Epithelial cell of prostate (primary cell): ENCODE measurements at regions not wholly inside any gene's neighbourhood (a gene's known extent, or its start where the extent isn't known, plus 50 kb on each side); places are given as distances from the start of the nearest gene placed in this dataset.
"Not testable (repeated sequence)": the region's sequence is repeated elsewhere in the genome, so short reads cannot be mapped to it uniquely, and the experiment has no call there.

Experiments
- DNase-seq: peaks from one replicate; pipeline ENCODE4 v3.0.0-alpha.2; 2011; ENCODE audit warnings: low read depth, low spot score
- H3K27ac ChIP-seq: fragments of 450-650 bp; 2 replicates; pipeline ENCODE4 v1.5.1; 2017; ENCODE audit warnings: mild to moderate bottlenecking

- H3K27ac ChIP-seq, result no peak overlapping the region
- no peak for DNase-seq
Measured at GRCh38 chr4:183812567-183812966, 92.5 kb upstream of the STOX2 start.

- DNase-seq, result no peak
- H3K27ac ChIP-seq, result no peak overlapping the region
Measured at GRCh38 chr4:183814461-183814860, 90.6 kb upstream of the STOX2 start.

GRCh38 chr4:183816077-183816476 is 89.0 kb upstream of the STOX2 start:
- H3K27ac ChIP-seq, result no peak overlapping the region
- no peak for DNase-seq

GRCh38 chr4:183816882-183817509 is 88.1 kb upstream of the STOX2 start:
- no peak overlapping the region for H3K27ac ChIP-seq
- no peak for DNase-seq

GRCh38 chr4:183818591-183818990 is 86.5 kb upstream of the STOX2 start:
- DNase-seq, H3K27ac ChIP-seq: not testable (repeated sequence)

GRCh38 chr4:183821076-183821853 is 83.8 kb upstream of the STOX2 start:
- DNase-seq, result no peak
- H3K27ac ChIP-seq, result no peak overlapping the region

GRCh38 chr4:183823434-183823833 is 81.7 kb upstream of the STOX2 start:
- peak; percentile 20 for DNase-seq
- no peak overlapping the region for H3K27ac ChIP-seq

- no peak overlapping the region for H3K27ac ChIP-seq
- DNase-seq, result no peak
Measured at GRCh38 chr4:183825346-183825745, 79.8 kb upstream of the STOX2 start.

- H3K27ac ChIP-seq, result no peak overlapping the region
- no peak for DNase-seq
Measured at GRCh38 chr4:183826461-183826860, 78.6 kb upstream of the STOX2 start.

GRCh38 chr4:183828125-183828524 is 77.0 kb upstream of the STOX2 start:
- no peak overlapping the region for H3K27ac ChIP-seq
- DNase-seq, result no peak

GRCh38 chr4:183828839-183829238 is 76.3 kb upstream of the STOX2 start:
- DNase-seq, result no peak
- no peak overlapping the region for H3K27ac ChIP-seq

- peak overlapping the region; percentile 35 for H3K27ac ChIP-seq
- peak; percentile 46 for DNase-seq
Measured at GRCh38 chr4:183830438-183830985, 74.6 kb upstream of the STOX2 start.

- H3K27ac ChIP-seq, result peak overlapping the region; percentile 35
- no peak for DNase-seq
Measured at GRCh38 chr4:183831026-183831446, 74.1 kb upstream of the STOX2 start.

GRCh38 chr4:183831683-183832082 is 73.4 kb upstream of the STOX2 start:
- DNase-seq, result no peak
- no peak overlapping the region for H3K27ac ChIP-seq

- peak; percentile 69 for DNase-seq
- H3K27ac ChIP-seq, result peak overlapping the region; percentile 40
Measured at GRCh38 chr4:183832776-183833450, 72.2 kb upstream of the STOX2 start.

- peak; percentile 29 for DNase-seq
- H3K27ac ChIP-seq, result no peak overlapping the region
Measured at GRCh38 chr4:183834252-183834651, 70.9 kb upstream of the STOX2 start.

GRCh38 chr4:183837222-183837621 is 67.9 kb upstream of the STOX2 start:
- no peak for DNase-seq
- no peak overlapping the region for H3K27ac ChIP-seq

- no peak overlapping the region for H3K27ac ChIP-seq
- no peak for DNase-seq
Measured at GRCh38 chr4:183838987-183839712, 66.0 kb upstream of the STOX2 start.

- H3K27ac ChIP-seq, result no peak overlapping the region
- no peak for DNase-seq
Measured at GRCh38 chr4:183840311-183840710, 64.8 kb upstream of the STOX2 start.

GRCh38 chr4:183841001-183841400 is 64.1 kb upstream of the STOX2 start:
- no peak overlapping the region for H3K27ac ChIP-seq
- DNase-seq, result no peak
